Fibroblast of the aortic adventitia (primary cell): ENCODE measurements at regions not wholly inside any gene's neighbourhood (a gene's known extent, or its start where the extent isn't known, plus 50 kb on each side); places are given as distances from the start of the nearest gene placed in this dataset.

Source experiments
- DNase-seq: peaks from one replicate; pipeline ENCODE4 v3.0.0-alpha.2; 2010; ENCODE audit warnings: low read depth
- H3K4me3 ChIP-seq: 2 replicates; pipeline ENCODE4 v1.5.1; 2011; ENCODE audit warnings: low read depth, mild to moderate bottlenecking, control low read depth, low read length, moderate library complexity
- TF ChIP-seq, protein P1 (sequence below): IDR thresholded peaks from 2 replicates; pipeline ENCODE4 v1.5.1; 2011; ENCODE audit warnings: mild to moderate bottlenecking, low read length, control low read depth, inconsistent platforms; ENCODE audit not compliant: insufficient read depth

DNA sequence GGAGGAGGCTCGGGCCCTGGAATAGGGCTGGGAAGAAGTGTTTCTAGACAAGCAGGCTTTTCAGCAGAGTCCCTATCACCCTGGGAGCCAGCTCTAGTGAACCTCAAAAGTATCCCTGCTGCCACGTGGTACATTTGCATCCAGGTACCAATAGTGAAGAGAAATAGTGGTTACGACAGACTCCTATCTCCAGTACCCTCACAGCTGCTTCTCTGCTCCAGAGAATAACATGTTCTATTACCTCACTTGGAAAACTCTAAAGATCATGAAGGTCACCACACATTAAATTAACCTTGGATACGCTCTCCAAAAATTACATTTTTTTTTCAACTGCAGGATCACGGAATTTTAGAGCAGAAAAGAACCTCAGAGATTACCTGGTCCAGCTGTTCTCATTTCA, 230.4 kb upstream of the PLD5 start:
- no peak for DNase-seq
- no peak overlapping the region for H3K4me3 ChIP-seq
- TF ChIP-seq, protein P1, sequence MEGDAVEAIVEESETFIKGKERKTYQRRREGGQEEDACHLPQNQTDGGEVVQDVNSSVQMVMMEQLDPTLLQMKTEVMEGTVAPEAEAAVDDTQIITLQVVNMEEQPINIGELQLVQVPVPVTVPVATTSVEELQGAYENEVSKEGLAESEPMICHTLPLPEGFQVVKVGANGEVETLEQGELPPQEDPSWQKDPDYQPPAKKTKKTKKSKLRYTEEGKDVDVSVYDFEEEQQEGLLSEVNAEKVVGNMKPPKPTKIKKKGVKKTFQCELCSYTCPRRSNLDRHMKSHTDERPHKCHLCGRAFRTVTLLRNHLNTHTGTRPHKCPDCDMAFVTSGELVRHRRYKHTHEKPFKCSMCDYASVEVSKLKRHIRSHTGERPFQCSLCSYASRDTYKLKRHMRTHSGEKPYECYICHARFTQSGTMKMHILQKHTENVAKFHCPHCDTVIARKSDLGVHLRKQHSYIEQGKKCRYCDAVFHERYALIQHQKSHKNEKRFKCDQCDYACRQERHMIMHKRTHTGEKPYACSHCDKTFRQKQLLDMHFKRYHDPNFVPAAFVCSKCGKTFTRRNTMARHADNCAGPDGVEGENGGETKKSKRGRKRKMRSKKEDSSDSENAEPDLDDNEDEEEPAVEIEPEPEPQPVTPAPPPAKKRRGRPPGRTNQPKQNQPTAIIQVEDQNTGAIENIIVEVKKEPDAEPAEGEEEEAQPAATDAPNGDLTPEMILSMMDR = no peak

DNA sequence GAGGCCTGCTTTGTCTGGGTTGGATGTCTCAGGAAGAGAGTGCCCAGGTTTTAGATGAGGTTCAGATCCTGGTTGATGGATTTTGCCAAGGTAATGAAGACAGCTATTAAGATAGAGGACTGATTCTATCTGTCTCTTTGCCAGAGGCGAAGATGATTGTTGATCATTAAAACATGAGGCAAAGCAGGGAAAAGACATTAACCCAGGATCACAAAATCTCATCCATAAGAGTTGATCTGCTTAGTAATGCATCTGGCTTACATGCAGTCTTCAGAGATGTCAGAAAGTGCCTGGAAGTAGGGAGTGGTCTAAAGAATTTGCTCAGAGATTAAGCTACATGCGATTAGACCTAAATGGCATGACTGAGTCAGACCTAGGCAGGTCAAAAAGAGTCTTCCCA, 229.6 kb upstream of the PLD5 start:
- TF ChIP-seq, protein P1 = no peak
- no peak for DNase-seq

DNA sequence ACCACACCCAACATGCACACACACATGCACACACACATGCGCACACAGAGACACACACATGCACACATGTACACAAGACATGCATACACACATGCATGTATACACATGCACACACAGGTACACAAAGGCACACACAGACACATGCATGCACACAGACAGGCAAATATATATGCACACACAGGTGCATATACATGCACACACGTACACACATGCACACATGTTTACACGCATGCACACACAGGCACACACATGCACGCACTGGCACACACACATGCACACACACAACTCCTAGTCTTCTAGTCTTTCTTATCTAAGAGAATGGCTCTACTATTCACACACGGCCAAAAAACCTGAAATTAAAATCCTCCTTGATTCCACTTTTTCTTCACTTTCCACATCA, 222.7 kb upstream of the PLD5 start:
- TF ChIP-seq, protein P1 = no peak
- no peak overlapping the region for H3K4me3 ChIP-seq
- no peak for DNase-seq

More for the DNA sequence above, 229.6 kb upstream of the PLD5 start:
- no peak overlapping the region for H3K4me3 ChIP-seq

DNA sequence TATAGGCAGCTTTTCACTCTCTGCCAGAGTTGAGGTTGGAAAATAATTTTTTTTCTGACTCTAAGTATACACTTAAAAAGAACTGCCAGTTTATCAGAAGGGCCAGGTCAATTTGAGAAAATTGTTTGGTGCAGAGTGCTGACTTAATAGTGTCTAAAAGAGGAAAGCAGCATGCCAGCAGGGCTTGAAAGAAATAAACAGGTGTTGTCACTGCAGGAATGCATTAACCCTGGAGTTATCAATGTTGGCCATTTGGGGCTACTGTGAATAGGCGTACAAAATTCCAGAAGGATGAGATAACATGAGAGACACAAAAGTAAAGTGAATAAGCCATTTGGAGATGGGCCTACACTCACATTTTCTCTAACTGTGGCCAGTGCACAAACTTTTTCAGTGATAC, 220.6 kb upstream of the PLD5 start:
- no peak overlapping the region for H3K4me3 ChIP-seq
- DNase-seq = no peak
- TF ChIP-seq, protein P1 = no peak

DNA sequence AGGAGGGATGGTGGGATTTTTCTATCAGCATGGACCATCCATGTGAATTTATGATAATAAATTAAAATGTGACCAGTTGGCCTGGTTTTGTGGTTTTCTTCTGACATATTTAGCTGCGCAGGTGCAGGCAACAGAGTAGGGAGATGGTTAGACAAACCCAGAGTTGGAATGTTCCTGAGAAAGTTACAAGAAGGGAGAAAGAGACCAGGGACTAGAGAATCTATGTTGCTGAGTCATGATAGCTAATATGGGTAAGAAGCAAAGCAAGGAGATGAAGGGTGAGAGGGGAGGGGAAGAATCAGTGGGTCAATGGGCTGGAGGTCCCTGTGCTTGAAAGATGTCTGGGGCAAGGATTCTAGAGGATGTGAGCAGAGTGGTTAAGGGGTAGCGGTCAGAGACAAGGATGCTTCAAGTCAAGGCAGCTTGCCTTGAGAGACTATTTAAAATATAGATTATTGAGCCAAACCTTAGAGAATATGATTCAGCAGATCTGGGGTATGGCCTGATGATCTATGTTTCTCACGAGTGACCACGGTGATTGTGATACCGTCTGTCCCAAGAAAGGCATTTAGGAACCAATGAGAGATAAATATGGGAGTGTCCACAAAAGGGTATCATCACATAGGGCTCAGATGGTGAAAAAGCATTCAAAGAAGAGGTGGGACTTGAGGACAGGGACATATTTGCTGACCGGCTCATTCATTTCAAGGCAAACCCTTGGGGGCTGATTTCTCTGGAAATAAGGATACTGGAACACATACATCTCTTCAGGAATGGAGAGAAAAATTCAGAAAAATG, 219.7 kb upstream of the PLD5 start:
- no peak for DNase-seq
- H3K4me3 ChIP-seq = no peak overlapping the region
- TF ChIP-seq, protein P1 = no peak

DNA sequence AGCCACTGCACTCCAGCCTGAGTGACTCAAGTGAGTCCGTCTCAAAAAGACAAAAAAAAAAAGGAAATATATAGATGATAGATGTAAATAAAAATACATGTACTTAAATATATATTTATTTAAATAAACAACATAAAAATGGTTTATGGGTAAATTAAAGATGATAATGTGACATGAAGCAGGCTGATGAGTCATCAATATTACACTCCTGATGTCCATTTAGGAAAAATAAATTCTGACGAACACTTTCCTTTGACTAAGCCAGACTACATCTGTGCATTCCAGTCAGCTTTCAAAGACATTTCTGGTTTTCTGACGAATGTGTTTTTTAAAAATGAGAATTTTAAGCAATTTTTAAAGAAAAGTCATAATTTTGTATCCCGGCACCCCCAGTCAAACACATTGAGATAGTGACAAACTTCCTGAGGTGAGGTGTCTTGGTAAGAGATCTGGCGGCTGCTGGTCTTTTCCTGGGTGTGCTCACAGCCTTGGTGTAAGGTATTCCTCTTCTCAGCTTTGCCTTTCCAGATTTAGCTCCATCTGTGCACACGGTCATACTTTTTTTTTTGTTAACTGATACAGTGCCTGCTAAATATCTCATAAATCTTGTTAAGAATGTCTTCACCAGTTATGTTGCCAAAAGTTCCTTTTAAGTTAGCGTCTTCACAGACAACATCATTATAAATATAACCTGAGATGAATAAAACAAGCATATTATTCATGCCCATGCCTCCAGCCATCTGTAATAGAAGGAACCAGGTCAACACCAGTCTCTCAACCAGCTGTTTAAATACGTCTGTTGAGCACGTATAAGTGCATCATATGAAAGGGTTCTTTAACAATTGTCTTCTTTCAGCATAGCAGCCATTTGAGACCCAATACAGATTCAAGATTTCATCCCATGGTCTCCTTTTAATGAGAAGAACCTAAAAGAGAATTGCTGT, 214.5 kb upstream of the PLD5 start:
- no peak for DNase-seq
- TF ChIP-seq, protein P1 = no peak
- H3K4me3 ChIP-seq = no peak overlapping the region
